Erythroblast (primary cell): ENCODE measurements at regions not wholly inside any gene's neighbourhood (a gene's known extent, or its start where the extent isn't known, plus 50 kb on each side); places are given as distances from the start of the nearest gene placed in this dataset.

Source experiments
- GATA1 ChIP-seq: IDR thresholded peaks from 2 replicates; pipeline ENCODE4 v1.6.1; 2011; ENCODE audit warnings: low read depth, mild to moderate bottlenecking, control low read depth, low read length, moderate library complexity
- POLR2A ChIP-seq: IDR thresholded peaks from 2 replicates; pipeline ENCODE4 v1.6.1; 2011; ENCODE audit warnings: mild to moderate bottlenecking, low read length

DNA sequence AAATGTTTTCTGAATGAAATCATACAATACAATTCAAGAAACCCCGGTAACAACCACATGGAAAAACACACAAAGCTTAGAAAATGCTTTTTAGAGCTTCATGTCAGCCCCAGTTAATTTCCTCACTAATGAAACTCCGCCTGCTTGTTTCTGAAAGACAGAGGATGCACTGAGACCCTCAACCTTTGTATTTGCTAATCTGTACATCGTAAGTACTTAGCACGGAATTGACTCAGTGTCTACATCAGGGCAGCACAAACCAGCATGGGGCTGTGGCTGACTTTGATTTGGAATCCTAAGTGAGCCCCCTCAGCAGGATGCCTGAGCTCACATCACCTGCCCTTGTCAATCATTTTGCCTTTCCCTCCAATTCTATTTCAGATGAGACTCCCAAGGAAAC is 499.1 kb upstream of the MPDZ start:
- TF ChIP-seq POLR2A, result no peak
- TF ChIP-seq GATA1, result no peak
